SU-DHL-6 (cell line): ENCODE measurements at regions not wholly inside any gene's neighbourhood (a gene's known extent, or its start where the extent isn't known, plus 50 kb on each side); places are given as distances from the start of the nearest gene placed in this dataset.

Source experiments
- EZH2phosphoT487 ChIP-seq: fragments of 200-600 bp; sonication (generic), shearing (Covaris generic); conservative IDR thresholded peaks from 2 replicates; pipeline ENCODE4 v1.6.1; 2018; ENCODE audit warnings: mild to moderate bottlenecking, antibody characterized with exemption, low read length, moderate library complexity, mixed read lengths
- TF ChIP-seq, protein P1 (sequence below): fragments of 200-600 bp; sonication (generic); IDR thresholded peaks from one replicate; pipeline ENCODE4 v1.5.1; 2017; ENCODE audit warnings: antibody characterized with exemption, mild to moderate bottlenecking, low read length, moderate library complexity; ENCODE audit not compliant: insufficient read depth, poor library complexity, severe bottlenecking

DNA sequence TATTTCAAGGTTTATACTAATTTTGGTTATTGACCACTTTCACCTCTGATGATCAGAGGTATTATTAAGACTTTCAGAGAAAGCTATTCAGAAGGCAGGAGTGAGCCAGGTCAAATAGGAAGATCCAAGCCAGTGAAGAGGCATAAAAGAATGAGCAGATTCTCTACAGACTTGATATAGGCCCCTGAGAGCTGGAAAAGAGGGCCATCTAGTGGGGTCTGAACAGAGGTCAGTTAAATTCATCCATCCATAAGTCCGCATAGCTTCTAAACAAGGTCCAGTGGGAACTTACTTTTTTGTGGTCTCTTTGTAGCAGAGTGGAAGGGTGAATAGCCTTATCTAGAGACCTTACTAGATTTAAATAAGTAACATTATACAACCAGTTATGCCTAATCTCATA, 126.6 kb upstream of the UFM1 start:
- TF ChIP-seq, protein P1, sequence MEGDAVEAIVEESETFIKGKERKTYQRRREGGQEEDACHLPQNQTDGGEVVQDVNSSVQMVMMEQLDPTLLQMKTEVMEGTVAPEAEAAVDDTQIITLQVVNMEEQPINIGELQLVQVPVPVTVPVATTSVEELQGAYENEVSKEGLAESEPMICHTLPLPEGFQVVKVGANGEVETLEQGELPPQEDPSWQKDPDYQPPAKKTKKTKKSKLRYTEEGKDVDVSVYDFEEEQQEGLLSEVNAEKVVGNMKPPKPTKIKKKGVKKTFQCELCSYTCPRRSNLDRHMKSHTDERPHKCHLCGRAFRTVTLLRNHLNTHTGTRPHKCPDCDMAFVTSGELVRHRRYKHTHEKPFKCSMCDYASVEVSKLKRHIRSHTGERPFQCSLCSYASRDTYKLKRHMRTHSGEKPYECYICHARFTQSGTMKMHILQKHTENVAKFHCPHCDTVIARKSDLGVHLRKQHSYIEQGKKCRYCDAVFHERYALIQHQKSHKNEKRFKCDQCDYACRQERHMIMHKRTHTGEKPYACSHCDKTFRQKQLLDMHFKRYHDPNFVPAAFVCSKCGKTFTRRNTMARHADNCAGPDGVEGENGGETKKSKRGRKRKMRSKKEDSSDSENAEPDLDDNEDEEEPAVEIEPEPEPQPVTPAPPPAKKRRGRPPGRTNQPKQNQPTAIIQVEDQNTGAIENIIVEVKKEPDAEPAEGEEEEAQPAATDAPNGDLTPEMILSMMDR: no peak
- no peak for TF ChIP-seq EZH2phosphoT487
